Liver (tissue), 3 donors: ENCODE measurements at regions not wholly inside any gene's neighbourhood (a gene's known extent, or its start where the extent isn't known, plus 50 kb on each side); places are given as distances from the start of the nearest gene placed in this dataset.

Source experiments
- EGR1 ChIP-seq, 2 donors: IDR thresholded peaks; 2 replicates each; pipeline ENCODE4 v1.6.1; 2016 to 2018; ENCODE audit warnings: antibody characterized with exemption in 2 of 2, low read depth in 2 of 2
- FOXA2 ChIP-seq: IDR thresholded peaks from 2 replicates; pipeline ENCODE4 v1.6.1; 2016; ENCODE audit warnings: antibody characterized with exemption
- TF ChIP-seq, protein P1 (sequence below): fragments of 150-350 bp; IDR thresholded peaks from 2 replicates; pipeline ENCODE4 v1.5.1; 2017; ENCODE audit warnings: improper control_type of control experiment, low read depth, low read length; ENCODE audit not compliant: missing input control
- donor health status: healthy.
- donor health status: healthy.

DNA sequence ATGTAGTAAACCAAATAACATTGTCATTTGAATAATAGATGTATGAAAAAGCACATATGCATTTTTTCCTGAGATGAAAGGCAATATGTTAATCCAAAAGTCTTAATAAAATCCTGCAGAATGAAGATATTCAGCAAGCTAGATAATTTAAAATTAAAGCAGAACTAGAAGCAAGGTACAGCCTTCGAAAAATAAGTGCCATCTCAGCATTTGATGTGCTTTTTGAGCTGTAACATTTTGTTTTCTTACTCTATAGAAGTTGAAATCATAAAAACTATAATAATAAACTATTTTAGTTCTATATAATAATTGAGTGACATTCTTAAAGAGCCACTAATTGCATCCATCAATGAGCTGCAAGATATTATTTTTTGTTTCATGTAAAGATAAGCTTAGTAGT is 410.4 kb upstream of the TRAM1L1 start:
- TF ChIP-seq, protein P1, sequence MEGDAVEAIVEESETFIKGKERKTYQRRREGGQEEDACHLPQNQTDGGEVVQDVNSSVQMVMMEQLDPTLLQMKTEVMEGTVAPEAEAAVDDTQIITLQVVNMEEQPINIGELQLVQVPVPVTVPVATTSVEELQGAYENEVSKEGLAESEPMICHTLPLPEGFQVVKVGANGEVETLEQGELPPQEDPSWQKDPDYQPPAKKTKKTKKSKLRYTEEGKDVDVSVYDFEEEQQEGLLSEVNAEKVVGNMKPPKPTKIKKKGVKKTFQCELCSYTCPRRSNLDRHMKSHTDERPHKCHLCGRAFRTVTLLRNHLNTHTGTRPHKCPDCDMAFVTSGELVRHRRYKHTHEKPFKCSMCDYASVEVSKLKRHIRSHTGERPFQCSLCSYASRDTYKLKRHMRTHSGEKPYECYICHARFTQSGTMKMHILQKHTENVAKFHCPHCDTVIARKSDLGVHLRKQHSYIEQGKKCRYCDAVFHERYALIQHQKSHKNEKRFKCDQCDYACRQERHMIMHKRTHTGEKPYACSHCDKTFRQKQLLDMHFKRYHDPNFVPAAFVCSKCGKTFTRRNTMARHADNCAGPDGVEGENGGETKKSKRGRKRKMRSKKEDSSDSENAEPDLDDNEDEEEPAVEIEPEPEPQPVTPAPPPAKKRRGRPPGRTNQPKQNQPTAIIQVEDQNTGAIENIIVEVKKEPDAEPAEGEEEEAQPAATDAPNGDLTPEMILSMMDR, result no peak
- TF ChIP-seq EGR1 (IDR thresholded peaks at IDR 0.05; ENCODE audit: low read depth in 2 of 2) (no peak), FOXA2 (no peak)
